K562 (cell line): ENCODE measurements at regions not wholly inside any gene's neighbourhood (a gene's known extent, or its start where the extent isn't known, plus 50 kb on each side); places are given as distances from the start of the nearest gene placed in this dataset.
A peak's percentile ranks its signal among the peaks of the same experiment; 100 is the strongest.

Source experiments
- CBFA2T3 ChIP-seq: fragments of 450-650 bp; IDR thresholded peaks from 2 replicates; pipeline ENCODE4 v1.6.1; 2017
- CREM ChIP-seq: IDR thresholded peaks from 2 replicates; pipeline ENCODE4 v1.6.1; 2014; ENCODE audit warnings: antibody characterized with exemption, low read depth
- DIDO1 ChIP-seq: fragments of 450-650 bp; IDR thresholded peaks from 2 replicates; pipeline ENCODE4 v1.6.1; 2016; ENCODE audit warnings: low read depth, missing biosample characterization, missing genetic modification characterization
- DMBX1 ChIP-seq: fragments of 250-450 bp; sonication (Bioruptor Pico); IDR thresholded peaks from 2 replicates; pipeline ENCODE4 v1.8.0; 2022; ENCODE audit warnings: inconsistent platforms, mild to moderate bottlenecking, moderate library complexity, borderline replicate concordance
- EGR1 ChIP-seq: fragments of 450-650 bp; conservative IDR thresholded peaks from 2 replicates; pipeline ENCODE4 v1.6.1; 2017; ENCODE audit warnings: mild to moderate bottlenecking
- EHMT2 ChIP-seq: fragments of 450-650 bp; IDR thresholded peaks from 2 replicates; pipeline ENCODE4 v1.6.1; 2018; ENCODE audit warnings: antibody characterized with exemption
- ELF2 ChIP-seq: fragments of 250-450 bp; sonication (Bioruptor Pico); IDR thresholded peaks from 2 replicates; pipeline ENCODE4 v1.5.0; 2021; ENCODE audit warnings: mild to moderate bottlenecking
- ELF4 ChIP-seq: fragments of 450-650 bp; formaldehyde crosslinking; IDR thresholded peaks from 2 replicates; pipeline ENCODE4 v1.4.0; 2022; ENCODE audit warnings: missing genetic modification characterization
- EP300 ChIP-seq: IDR thresholded peaks from 2 replicates; pipeline ENCODE4 v1.6.1; 2012; ENCODE audit warnings: low read length, improper control_type of control experiment
- NCOR1 ChIP-seq: fragments of 450-650 bp; IDR thresholded peaks from 2 replicates; pipeline ENCODE4 v1.6.1; 2016; ENCODE audit warnings: mild to moderate bottlenecking, moderate library complexity
- NR3C1 ChIP-seq: sonication (generic); formaldehyde crosslinking; IDR thresholded peaks from 2 replicates; pipeline ENCODE4 v1.8.1; 2022; ENCODE audit warnings: missing genetic modification reagents
- POLR2H ChIP-seq: IDR thresholded peaks from 2 replicates; pipeline ENCODE4 v1.6.1; 2016; ENCODE audit warnings: missing genetic modification characterization, low read depth, mild to moderate bottlenecking, control low read depth, missing compliant biosample characterization, moderate library complexity
- RBM22 ChIP-seq: fragments of 200-400 bp; formaldehyde crosslinking; IDR thresholded peaks from 2 replicates; pipeline ENCODE4 v1.6.1; 2018; ENCODE audit warnings: low read length, low read depth; ENCODE audit not compliant: poor library complexity, severe bottlenecking
- YBX1 ChIP-seq: fragments of 450-650 bp; IDR thresholded peaks from 2 replicates; pipeline ENCODE4 v1.7.1; 2016; ENCODE audit warnings: mild to moderate bottlenecking
- ZEB2 ChIP-seq: fragments of 450-650 bp; IDR thresholded peaks from 2 replicates; pipeline ENCODE4 v1.6.1; 2016
- ZKSCAN3 ChIP-seq: fragments of 250-450 bp; sonication (Bioruptor Pico); IDR thresholded peaks from 2 replicates; pipeline ENCODE4 v1.4.0; 2020
- ZNF217 ChIP-seq: sonication (generic); formaldehyde crosslinking; IDR thresholded peaks from 2 replicates; pipeline ENCODE4 v1.8.0; 2022; ENCODE audit warnings: mild to moderate bottlenecking, missing genetic modification reagents
- ZNF583 ChIP-seq: fragments of 250-450 bp; sonication (Bioruptor Pico); IDR thresholded peaks from 2 replicates; pipeline ENCODE4 v1.4.0; 2020
- ZNF766 ChIP-seq: fragments of 200-800 bp; sonication (Bioruptor generic); conservative IDR thresholded peaks from 2 replicates; pipeline ENCODE4 v1.6.1; 2016; ENCODE audit warnings: missing genetic modification characterization, missing compliant biosample characterization
- TF ChIP-seq, protein P1 (sequence below): fragments of 250-450 bp; sonication (Bioruptor Pico); IDR thresholded peaks from 2 replicates; pipeline ENCODE4 v1.5.0; 2021; ENCODE audit warnings: mild to moderate bottlenecking, borderline replicate concordance
- TF ChIP-seq, protein P2 (sequence below), 3 experiments: fragments of 200-800 bp in 1 of 3; fragments of 250-450 bp in 1 of 3; fragments of 450-650 bp in 1 of 3; sonication (Bioruptor Pico) in 1 of 3; sonication (Bioruptor generic) in 1 of 3; formaldehyde crosslinking in 1 of 3; IDR thresholded peaks; 2 replicates each; pipeline versions ENCODE4 v1.6.1 to v1.8.0; 2016 to 2022; ENCODE audit warnings: mild to moderate bottlenecking in 2 of 3, missing genetic modification characterization in 2 of 3, missing compliant biosample characterization in 1 of 3, moderate library complexity in 1 of 3
- TF ChIP-seq, protein P3 (sequence below), 2 experiments: fragments of 250-450 bp in 1 of 2; fragments of 450-650 bp in 1 of 2; sonication (Bioruptor Pico) in 1 of 2; IDR thresholded peaks; 2 replicates each; pipeline versions ENCODE4 v1.6.1 to v1.8.0; 2016 to 2021; ENCODE audit warnings: mild to moderate bottlenecking in 2 of 2, moderate library complexity in 2 of 2, missing compliant biosample characterization in 1 of 2, missing genetic modification characterization in 1 of 2

DNA sequence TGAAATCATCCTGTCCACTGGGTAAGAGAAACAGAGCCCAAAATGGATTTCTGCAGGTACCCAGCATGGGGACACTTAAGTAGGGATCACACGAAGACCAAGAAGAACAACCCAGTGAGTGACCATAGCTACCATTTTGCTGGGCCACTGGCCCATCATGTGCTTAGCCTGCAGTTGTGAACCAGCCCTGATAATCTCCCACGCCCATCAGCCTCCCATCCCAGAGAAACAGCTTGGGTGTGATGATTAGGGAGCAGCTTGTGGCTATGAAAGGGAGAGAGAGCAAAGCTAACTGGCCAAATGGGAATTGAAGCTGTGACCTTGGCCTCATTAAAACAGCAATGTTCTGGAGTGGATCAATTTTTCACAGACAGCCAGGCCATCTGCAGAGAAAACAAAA, 138.5 kb downstream of the SLC24A2 start (continued):
- TF ChIP-seq, protein P1, sequence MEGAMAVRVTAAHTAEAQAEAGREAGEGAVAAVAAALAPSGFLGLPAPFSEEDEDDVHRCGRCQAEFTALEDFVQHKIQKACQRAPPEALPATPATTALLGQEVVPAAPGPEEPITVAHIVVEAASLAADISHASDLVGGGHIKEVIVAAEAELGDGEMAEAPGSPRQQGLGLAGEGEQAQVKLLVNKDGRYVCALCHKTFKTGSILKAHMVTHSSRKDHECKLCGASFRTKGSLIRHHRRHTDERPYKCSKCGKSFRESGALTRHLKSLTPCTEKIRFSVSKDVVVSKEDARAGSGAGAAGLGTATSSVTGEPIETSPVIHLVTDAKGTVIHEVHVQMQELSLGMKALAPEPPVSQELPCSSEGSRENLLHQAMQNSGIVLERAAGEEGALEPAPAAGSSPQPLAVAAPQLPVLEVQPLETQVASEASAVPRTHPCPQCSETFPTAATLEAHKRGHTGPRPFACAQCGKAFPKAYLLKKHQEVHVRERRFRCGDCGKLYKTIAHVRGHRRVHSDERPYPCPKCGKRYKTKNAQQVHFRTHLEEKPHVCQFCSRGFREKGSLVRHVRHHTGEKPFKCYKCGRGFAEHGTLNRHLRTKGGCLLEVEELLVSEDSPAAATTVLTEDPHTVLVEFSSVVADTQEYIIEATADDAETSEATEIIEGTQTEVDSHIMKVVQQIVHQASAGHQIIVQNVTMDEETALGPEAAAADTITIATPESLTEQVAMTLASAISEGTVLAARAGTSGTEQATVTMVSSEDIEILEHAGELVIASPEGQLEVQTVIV (CRISPR knock-in tag): no peak
- no peak for TF ChIP-seq ZKSCAN3 (CRISPR knock-in tag)
- no peak for TF ChIP-seq POLR2H (tag)
- TF ChIP-seq ZNF766 (CRISPR knock-in tag): peak; percentile 61; the same call in 1 of the 2 replicates
- peak; percentile 83 for TF ChIP-seq CBFA2T3
- TF ChIP-seq ZNF583 (CRISPR knock-in tag): no peak
- TF ChIP-seq, protein P2, sequence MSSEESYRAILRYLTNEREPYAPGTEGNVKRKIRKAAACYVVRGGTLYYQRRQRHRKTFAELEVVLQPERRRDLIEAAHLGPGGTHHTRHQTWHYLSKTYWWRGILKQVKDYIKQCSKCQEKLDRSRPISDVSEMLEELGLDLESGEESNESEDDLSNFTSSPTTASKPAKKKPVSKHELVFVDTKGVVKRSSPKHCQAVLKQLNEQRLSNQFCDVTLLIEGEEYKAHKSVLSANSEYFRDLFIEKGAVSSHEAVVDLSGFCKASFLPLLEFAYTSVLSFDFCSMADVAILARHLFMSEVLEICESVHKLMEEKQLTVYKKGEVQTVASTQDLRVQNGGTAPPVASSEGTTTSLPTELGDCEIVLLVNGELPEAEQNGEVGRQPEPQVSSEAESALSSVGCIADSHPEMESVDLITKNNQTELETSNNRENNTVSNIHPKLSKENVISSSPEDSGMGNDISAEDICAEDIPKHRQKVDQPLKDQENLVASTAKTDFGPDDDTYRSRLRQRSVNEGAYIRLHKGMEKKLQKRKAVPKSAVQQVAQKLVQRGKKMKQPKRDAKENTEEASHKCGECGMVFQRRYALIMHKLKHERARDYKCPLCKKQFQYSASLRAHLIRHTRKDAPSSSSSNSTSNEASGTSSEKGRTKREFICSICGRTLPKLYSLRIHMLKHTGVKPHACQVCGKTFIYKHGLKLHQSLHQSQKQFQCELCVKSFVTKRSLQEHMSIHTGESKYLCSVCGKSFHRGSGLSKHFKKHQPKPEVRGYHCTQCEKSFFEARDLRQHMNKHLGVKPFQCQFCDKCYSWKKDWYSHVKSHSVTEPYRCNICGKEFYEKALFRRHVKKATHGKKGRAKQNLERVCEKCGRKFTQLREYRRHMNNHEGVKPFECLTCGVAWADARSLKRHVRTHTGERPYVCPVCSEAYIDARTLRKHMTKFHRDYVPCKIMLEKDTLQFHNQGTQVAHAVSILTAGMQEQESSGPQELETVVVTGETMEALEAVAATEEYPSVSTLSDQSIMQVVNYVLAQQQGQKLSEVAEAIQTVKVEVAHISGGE (CRISPR knock-in tag; IDR thresholded peaks at IDR 0.05): peak in 1 of 3 experiments; percentile 47; a peak in 1 of 6 replicates
- no peak for TF ChIP-seq DIDO1 (tag)
- peak; percentile 55; the same call in 1 of the 2 replicates for TF ChIP-seq NCOR1
- TF ChIP-seq ZNF217 (CRISPR knock-in tag): no peak
- no peak for TF ChIP-seq YBX1
- TF ChIP-seq EHMT2: peak; percentile 59; the same call in 1 of the 2 replicates
- TF ChIP-seq ELF2 (CRISPR knock-in tag): no peak
- TF ChIP-seq CREM: no peak
- TF ChIP-seq ELF4 (CRISPR knock-in tag): peak; percentile 35; the same call in 1 of the 2 replicates
- no peak for TF ChIP-seq EGR1
- TF ChIP-seq, protein P3, sequence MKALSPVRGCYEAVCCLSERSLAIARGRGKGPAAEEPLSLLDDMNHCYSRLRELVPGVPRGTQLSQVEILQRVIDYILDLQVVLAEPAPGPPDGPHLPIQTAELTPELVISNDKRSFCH (CRISPR knock-in tag; IDR thresholded peaks at IDR 0.05): no peak
- TF ChIP-seq, protein P3 (tag; IDR thresholded peaks at IDR 0.05): peak; percentile 75
- peak; percentile 85 for TF ChIP-seq DMBX1 (CRISPR knock-in tag)
- no peak for TF ChIP-seq NR3C1 (CRISPR knock-in tag)
- peak; percentile 59; the same call in 1 of the 2 replicates for TF ChIP-seq EP300
- no peak for TF ChIP-seq RBM22
- no peak for TF ChIP-seq ZEB2
